Activated CD4-positive, alpha-beta memory T cell treated with anti-CD3 and anti-CD28 coated beads, Interleukin-2, amount 10 ng/mL, durations not matched to agents 7 days and 5 days (primary cell): ENCODE measurements at regions not wholly inside any gene's neighbourhood (a gene's known extent, or its start where the extent isn't known, plus 50 kb on each side); places are given as distances from the start of the nearest gene placed in this dataset.

Experiments
- CTCF ChIA-PET: fragments of 350-600 bp; sonication (Branson Sonifier 250); formaldehyde crosslinking; loops from one replicate; lab custom pipeline; 2021; ENCODE audit warnings: antibody characterized with exemption, inconsistent platforms; lab: Charles Lee
- POLR2A ChIA-PET: fragments of 350-600 bp; sonication (Branson Sonifier 250); formaldehyde crosslinking; loops from one replicate; lab custom pipeline; 2021; ENCODE audit warnings: antibody characterized with exemption; lab: Charles Lee
- DNase-seq: peaks from one replicate; pipeline ENCODE4 v3.0.0-alpha.2; 2020
- H3K27ac Mint-ChIP-seq: one replicate; pipeline ENCODE4 v1.8.0; 2021; ENCODE audit warnings: mild to moderate bottlenecking, mixed read lengths
- H3K27me3 Mint-ChIP-seq: one replicate; pipeline ENCODE4 v1.8.0; 2021; ENCODE audit warnings: mixed read lengths
- H3K36me3 Mint-ChIP-seq: one replicate; pipeline ENCODE4 v1.8.0; 2021; ENCODE audit warnings: low read depth, mixed read lengths
- H3K4me1 Mint-ChIP-seq: one replicate; pipeline ENCODE4 v1.8.0; 2021; ENCODE audit warnings: mixed read lengths
- H3K4me3 Mint-ChIP-seq: one replicate; pipeline ENCODE4 v1.8.0; 2021; ENCODE audit warnings: mild to moderate bottlenecking, mixed read lengths
- H3K9me3 Mint-ChIP-seq: one replicate; pipeline ENCODE4 v1.8.0; 2021; ENCODE audit warnings: mixed read lengths

- H3K4me1 Mint-ChIP-seq = no peaks in the 10 kb centered on the region
- POLR2A ChIA-PET = no interaction called here
- CTCF ChIA-PET = no interaction called here
- no peak for DNase-seq
- H3K36me3 Mint-ChIP-seq = no peaks in the 10 kb centered on the region
- H3K4me3 Mint-ChIP-seq = no peak overlapping the region
- H3K9me3 Mint-ChIP-seq = no peaks in the 10 kb centered on the region
- no peak overlapping the region for H3K27ac Mint-ChIP-seq
- peaks cover 5% of the 10 kb centered on the region for H3K27me3 Mint-ChIP-seq
These were observed 490.7 kb upstream of the SULF2 start for GRCh38 chr20:48276021-48276342.

- peaks cover 7% of the 10 kb centered on the region for H3K27me3 Mint-ChIP-seq
- no peak for DNase-seq
- POLR2A ChIA-PET = no interaction called here
- H3K36me3 Mint-ChIP-seq = no peaks in the 10 kb centered on the region
- H3K27ac Mint-ChIP-seq = no peak overlapping the region
- no peaks in the 10 kb centered on the region for H3K9me3 Mint-ChIP-seq
- H3K4me1 Mint-ChIP-seq = no peaks in the 10 kb centered on the region
- H3K4me3 Mint-ChIP-seq = no peak overlapping the region
- CTCF ChIA-PET = no interaction called here
These were observed 490.2 kb upstream of the SULF2 start for GRCh38 chr20:48275286-48276020.

DNA sequence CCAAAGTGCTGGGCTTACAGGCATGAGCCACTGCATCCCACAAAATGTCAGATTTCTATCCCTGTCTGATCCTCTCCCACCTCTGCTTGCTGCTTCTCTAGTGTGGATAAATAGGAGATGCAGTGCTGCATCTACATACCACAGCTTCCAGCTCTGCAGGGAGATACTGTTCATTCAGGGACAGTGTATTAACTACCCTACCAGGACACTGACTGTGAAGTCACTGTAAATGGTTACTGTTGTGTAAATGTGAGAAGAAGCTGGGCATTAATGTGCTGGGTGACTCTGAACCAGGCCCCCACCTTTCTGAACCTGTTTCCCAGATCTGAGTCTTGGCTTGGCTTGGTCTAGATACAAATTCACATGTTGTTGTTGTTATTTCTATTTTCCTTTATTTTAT is 488.6 kb upstream of the SULF2 start:
- no peak for DNase-seq
- Mint-ChIP-seq H3K27me3 (peaks cover 9% of the 10 kb centered on the region), H3K27ac (no peak overlapping the region), H3K36me3 (no peaks in the 10 kb centered on the region), H3K4me3 (no peak overlapping the region), H3K4me1 (no peaks in the 10 kb centered on the region), H3K9me3 (no peaks in the 10 kb centered on the region)
- ChIA-PET POLR2A (no interaction called here), CTCF (no interaction called here)

GRCh38 chr20:48270885-48271284 is 485.6 kb upstream of the SULF2 start:
- CTCF ChIA-PET = no interaction called here
- H3K4me1 Mint-ChIP-seq = no peaks in the 10 kb centered on the region
- no peak overlapping the region for H3K27ac Mint-ChIP-seq
- DNase-seq = no peak
- H3K27me3 Mint-ChIP-seq = peaks cover 9% of the 10 kb centered on the region
- POLR2A ChIA-PET = no interaction called here
- H3K36me3 Mint-ChIP-seq = no peaks in the 10 kb centered on the region
- no peak overlapping the region for H3K4me3 Mint-ChIP-seq
- no peaks in the 10 kb centered on the region for H3K9me3 Mint-ChIP-seq

- Mint-ChIP-seq H3K4me3 (no peak overlapping the region), H3K27me3 (peaks cover 9% of the 10 kb centered on the region), H3K36me3 (no peaks in the 10 kb centered on the region), H3K27ac (no peak overlapping the region), H3K9me3 (no peaks in the 10 kb centered on the region), H3K4me1 (no peaks in the 10 kb centered on the region)
- ChIA-PET POLR2A (no interaction called here), CTCF (no interaction called here)
- DNase-seq = no peak
These were observed 482.8 kb upstream of the SULF2 start for GRCh38 chr20:48267860-48268633.

GRCh38 chr20:48266571-48266970 is 481.3 kb upstream of the SULF2 start:
- Mint-ChIP-seq H3K27ac (no peak overlapping the region), H3K36me3 (no peaks in the 10 kb centered on the region), H3K9me3 (no peaks in the 10 kb centered on the region), H3K4me1 (no peaks in the 10 kb centered on the region), H3K27me3 (peaks cover 7% of the 10 kb centered on the region), H3K4me3 (no peak overlapping the region)
- no peak for DNase-seq
- POLR2A ChIA-PET = no interaction called here
- CTCF ChIA-PET = no interaction called here

DNA sequence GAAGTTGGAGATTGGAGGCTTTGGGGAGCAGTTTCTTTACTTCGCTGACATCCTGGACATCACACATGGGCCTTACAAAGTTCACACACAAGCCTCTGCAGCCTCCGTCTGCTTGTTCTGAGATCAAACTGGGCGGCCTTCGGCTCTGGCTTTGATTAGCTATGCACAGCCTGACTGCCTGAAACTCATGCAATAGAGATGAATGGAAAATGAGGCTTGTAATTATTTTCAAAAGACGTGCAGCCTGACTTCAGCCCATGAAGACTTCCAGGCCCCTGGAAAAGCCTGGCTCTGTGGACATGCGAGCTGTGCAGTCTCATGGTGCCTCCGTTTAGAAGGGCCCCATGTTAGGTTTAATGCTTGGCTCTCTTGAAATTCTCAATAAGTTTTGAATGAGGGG is 480.5 kb upstream of the SULF2 start:
- Mint-ChIP-seq H3K27ac (no peak overlapping the region), H3K36me3 (no peaks in the 10 kb centered on the region), H3K4me3 (no peak overlapping the region), H3K27me3 (peaks cover 7% of the 10 kb centered on the region), H3K4me1 (no peaks in the 10 kb centered on the region), H3K9me3 (no peaks in the 10 kb centered on the region)
- CTCF ChIA-PET = no interaction called here
- no peak for DNase-seq
- POLR2A ChIA-PET = no interaction called here

DNA sequence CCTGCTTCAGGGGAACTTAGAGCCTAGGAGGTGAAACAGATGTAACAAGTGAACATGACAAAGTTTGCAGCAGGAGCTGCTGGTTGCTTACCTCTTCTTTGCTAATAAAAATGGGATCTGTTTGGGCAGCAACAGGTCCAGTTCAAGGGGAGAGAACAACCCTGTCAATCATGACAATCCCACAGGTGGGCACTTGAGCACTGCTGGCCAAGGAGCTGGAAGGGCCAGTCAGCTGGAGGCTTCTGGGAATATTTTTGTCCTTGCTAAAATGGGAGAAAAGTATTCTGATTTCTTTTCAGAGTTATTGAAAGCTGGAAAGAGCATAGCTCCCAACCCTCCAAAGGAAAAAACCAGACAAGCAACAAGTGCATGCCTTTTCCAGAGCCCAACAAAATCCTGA is 477.7 kb upstream of the SULF2 start:
- H3K27me3 Mint-ChIP-seq = peaks cover 4% of the 10 kb centered on the region
- H3K36me3 Mint-ChIP-seq = no peaks in the 10 kb centered on the region
- H3K4me3 Mint-ChIP-seq = no peak overlapping the region
- H3K4me1 Mint-ChIP-seq = no peaks in the 10 kb centered on the region
- POLR2A ChIA-PET = no interaction called here
- no peak overlapping the region for H3K27ac Mint-ChIP-seq
- no peaks in the 10 kb centered on the region for H3K9me3 Mint-ChIP-seq
- DNase-seq = no peak
- CTCF ChIA-PET = interaction anchor here (1.2 kb wide), 1 partner anchor 358 kb away, joined by 3 read pairs; no protein-coding TSS in a partner anchor

GRCh38 chr20:48262466-48262865 is 477.2 kb upstream of the SULF2 start:
- Mint-ChIP-seq H3K27me3 (peaks cover 2% of the 10 kb centered on the region), H3K9me3 (no peaks in the 10 kb centered on the region), H3K4me1 (no peaks in the 10 kb centered on the region), H3K36me3 (no peaks in the 10 kb centered on the region), H3K4me3 (no peak overlapping the region), H3K27ac (no peak overlapping the region)
- CTCF ChIA-PET = interaction anchor here (1.2 kb wide), 1 partner anchor 358 kb away, joined by 3 read pairs; no protein-coding TSS in a partner anchor
- POLR2A ChIA-PET = no interaction called here
- DNase-seq = no peak

GRCh38 chr20:48261398-48261910 is 476.2 kb upstream of the SULF2 start:
- H3K4me1 Mint-ChIP-seq = no peaks in the 10 kb centered on the region
- no peaks in the 10 kb centered on the region for H3K36me3 Mint-ChIP-seq
- H3K4me3 Mint-ChIP-seq = no peak overlapping the region
- no peak for DNase-seq
- H3K9me3 Mint-ChIP-seq = no peaks in the 10 kb centered on the region
- H3K27ac Mint-ChIP-seq = no peak overlapping the region
- H3K27me3 Mint-ChIP-seq = peaks cover 5% of the 10 kb centered on the region
- ChIA-PET CTCF (no interaction called here), POLR2A (no interaction called here)

DNA sequence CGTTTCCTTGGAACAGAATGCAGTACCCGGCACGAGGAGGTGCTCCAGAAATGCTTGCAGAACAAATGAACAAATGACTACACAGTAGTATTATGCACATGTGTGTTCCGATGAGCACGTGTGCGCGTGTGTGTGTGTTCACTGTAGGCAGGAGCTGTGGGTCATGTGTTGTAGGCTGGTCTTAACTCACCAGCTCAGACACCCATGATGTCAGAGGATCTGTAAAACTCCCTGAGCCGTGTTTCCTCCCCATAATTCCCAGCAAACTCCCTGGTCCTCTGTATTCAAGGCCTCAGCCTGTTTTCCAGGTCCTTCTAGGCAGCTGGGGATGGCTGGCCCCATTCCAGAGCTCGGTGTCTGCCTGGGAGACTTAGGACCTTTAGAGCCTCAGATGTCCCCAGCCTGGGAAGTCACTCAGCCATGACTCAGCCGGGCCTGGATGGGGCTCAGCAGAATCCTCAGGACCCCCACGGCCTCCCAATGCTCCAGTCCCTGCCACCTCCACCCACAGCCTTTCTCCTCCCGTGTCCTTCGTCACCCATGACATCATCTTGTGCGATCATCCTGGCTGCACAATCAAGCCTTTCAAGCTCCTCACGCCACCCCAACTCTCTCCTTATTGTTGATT is 475.0 kb upstream of the SULF2 start:
- CTCF ChIA-PET = no interaction called here
- Mint-ChIP-seq H3K36me3 (no peaks in the 10 kb centered on the region), H3K9me3 (no peaks in the 10 kb centered on the region), H3K4me3 (no peak overlapping the region), H3K27ac (no peak overlapping the region), H3K4me1 (no peaks in the 10 kb centered on the region), H3K27me3 (peaks cover 5% of the 10 kb centered on the region)
- POLR2A ChIA-PET = no interaction called here
- no peak for DNase-seq

DNA sequence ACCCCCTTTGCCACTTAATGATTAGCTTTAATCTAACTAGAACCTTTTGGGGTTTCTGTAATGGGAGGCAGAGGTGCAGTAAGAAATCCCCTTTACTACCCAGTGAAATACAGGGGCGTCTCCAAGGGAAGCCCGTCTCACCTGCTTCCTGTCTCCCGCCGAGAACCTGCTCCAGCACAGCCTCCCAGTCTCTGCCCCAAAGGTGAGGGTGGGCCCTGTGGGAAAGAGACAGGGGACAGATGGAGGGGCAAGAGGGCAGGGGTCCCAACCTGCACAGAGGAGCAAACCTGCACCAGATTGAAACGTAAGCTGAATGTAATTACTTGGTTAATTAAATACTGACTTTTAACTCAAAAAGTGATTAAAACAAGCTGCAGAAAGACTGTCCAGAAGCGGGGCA is 474.2 kb upstream of the SULF2 start:
- no peak for DNase-seq
- H3K36me3 Mint-ChIP-seq = no peaks in the 10 kb centered on the region
- ChIA-PET POLR2A (no interaction called here), CTCF (no interaction called here)
- H3K27me3 Mint-ChIP-seq = peaks cover 12% of the 10 kb centered on the region
- H3K27ac Mint-ChIP-seq = no peak overlapping the region
- no peak overlapping the region for H3K4me3 Mint-ChIP-seq
- no peaks in the 10 kb centered on the region for H3K4me1 Mint-ChIP-seq
- H3K9me3 Mint-ChIP-seq = no peaks in the 10 kb centered on the region

GRCh38 chr20:48257833-48258232 is 472.6 kb upstream of the SULF2 start:
- H3K9me3 Mint-ChIP-seq = no peaks in the 10 kb centered on the region
- no peak for DNase-seq
- ChIA-PET POLR2A (no interaction called here), CTCF (no interaction called here)
- no peak overlapping the region for H3K27ac Mint-ChIP-seq
- no peaks in the 10 kb centered on the region for H3K36me3 Mint-ChIP-seq
- H3K4me1 Mint-ChIP-seq = no peaks in the 10 kb centered on the region
- peaks cover 13% of the 10 kb centered on the region for H3K27me3 Mint-ChIP-seq
- no peak overlapping the region for H3K4me3 Mint-ChIP-seq
